HEK293 (cell line): ENCODE measurements at regions not wholly inside any gene's neighbourhood (a gene's known extent, or its start where the extent isn't known, plus 50 kb on each side); places are given as distances from the start of the nearest gene placed in this dataset.

Experiments
- CTCF ChIA-PET: fragments of 350-600 bp; formaldehyde crosslinking; extraction: SDS; loops from one replicate; lab custom pipeline; 2021; ENCODE audit warnings: antibody characterized with exemption; lab: Yijun Ruan, JAX
- POLR2A ChIA-PET: fragments of 300-600 bp; formaldehyde crosslinking; extraction: SDS; loops from one replicate; lab custom pipeline; 2020; ENCODE audit warnings: antibody characterized with exemption, inconsistent platforms; lab: Yijun Ruan, JAX
- H3K27ac ChIP-seq: fragments of 200-500 bp; sonication (Bioruptor generic); 2 replicates; pipeline ENCODE4 v1.5.1; 2014; ENCODE audit warnings: low read depth, low read length, control low read depth, inconsistent platforms; ENCODE audit errors: extremely low read depth
- H3K36me3 ChIP-seq, 2 experiments: fragments of 200-500 bp in 1 of 2; sonication (Bioruptor generic) in 1 of 2; 1 replicate in 1 of 2; 2 replicates in 1 of 2; pipeline ENCODE4 v1.5.1; 2014 to 2017; ENCODE audit warnings: inconsistent platforms in 2 of 2, low read length in 2 of 2; ENCODE audit not compliant: control insufficient read depth in 2 of 2, insufficient read depth in 1 of 2
- H3K4me1 ChIP-seq: fragments of 200-500 bp; sonication (Bioruptor generic); 2 replicates; pipeline ENCODE4 v1.5.1; 2014; ENCODE audit warnings: mild to moderate bottlenecking, low read length, inconsistent platforms; ENCODE audit not compliant: control insufficient read depth, insufficient read depth
- H3K4me3 ChIP-seq: 2 replicates; pipeline ENCODE4 v1.5.1; 2011; ENCODE audit warnings: low read depth, mild to moderate bottlenecking, control low read depth, low read length, moderate library complexity
- H3K9me3 ChIP-seq: fragments of 200-500 bp; sonication (Bioruptor generic); 2 replicates; pipeline ENCODE4 v1.5.1; 2014; ENCODE audit warnings: low read depth, low read length, inconsistent platforms; ENCODE audit not compliant: control insufficient read depth, insufficient read depth
- BCL11A ChIP-seq: fragments of 450-650 bp; formaldehyde crosslinking; IDR thresholded peaks from 2 replicates; pipeline ENCODE4 v1.5.1; 2016; ENCODE audit warnings: low read depth, missing biosample characterization, missing genetic modification characterization
- GLIS2 ChIP-seq: fragments of 450-650 bp; formaldehyde crosslinking; IDR thresholded peaks from 2 replicates; pipeline ENCODE4 v1.5.1; 2016; ENCODE audit warnings: missing biosample characterization, missing genetic modification characterization
- KLF10 ChIP-seq: fragments of 450-650 bp; IDR thresholded peaks from 2 replicates; pipeline ENCODE4 v1.5.1; 2018; ENCODE audit warnings: missing biosample characterization, mild to moderate bottlenecking, missing genetic modification characterization
- MYNN ChIP-seq: fragments of 450-650 bp; formaldehyde crosslinking; IDR thresholded peaks from 2 replicates; pipeline ENCODE4 v1.5.1; 2016; ENCODE audit warnings: missing biosample characterization, missing genetic modification characterization, borderline replicate concordance
- RBAK ChIP-seq: fragments of 450-650 bp; formaldehyde crosslinking; IDR thresholded peaks from 2 replicates; pipeline ENCODE4 v1.5.1; 2016; ENCODE audit warnings: missing biosample characterization, missing genetic modification characterization
- WT1 ChIP-seq: fragments of 450-650 bp; formaldehyde crosslinking; IDR thresholded peaks from 2 replicates; pipeline ENCODE4 v1.5.1; 2016; ENCODE audit warnings: missing biosample characterization, missing genetic modification characterization
- ZBTB48 ChIP-seq: fragments of 450-650 bp; formaldehyde crosslinking; IDR thresholded peaks from 2 replicates; pipeline ENCODE4 v1.5.1; 2016; ENCODE audit warnings: missing biosample characterization, missing genetic modification characterization
- ZFP41 ChIP-seq: fragments of 450-650 bp; formaldehyde crosslinking; IDR thresholded peaks from 2 replicates; pipeline ENCODE4 v1.5.1; 2016; ENCODE audit warnings: missing biosample characterization, missing genetic modification characterization, borderline replicate concordance
- ZNF138 ChIP-seq: fragments of 450-650 bp; formaldehyde crosslinking; IDR thresholded peaks from 2 replicates; pipeline ENCODE4 v1.5.1; 2016; ENCODE audit warnings: missing biosample characterization, missing genetic modification characterization, borderline replicate concordance
- ZNF2 ChIP-seq: fragments of 450-650 bp; formaldehyde crosslinking; IDR thresholded peaks from 2 replicates; pipeline ENCODE4 v1.5.1; 2016; ENCODE audit warnings: missing biosample characterization, missing genetic modification characterization
- ZNF221 ChIP-seq: fragments of 450-650 bp; formaldehyde crosslinking; IDR thresholded peaks from 2 replicates; pipeline ENCODE4 v1.5.1; 2017; ENCODE audit warnings: missing biosample characterization, missing genetic modification characterization, borderline replicate concordance
- ZNF366 ChIP-seq: fragments of 450-650 bp; formaldehyde crosslinking; conservative IDR thresholded peaks from 2 replicates; pipeline ENCODE4 v1.5.1; 2016; ENCODE audit warnings: missing biosample characterization, missing genetic modification characterization
- ZNF426 ChIP-seq: fragments of 450-650 bp; formaldehyde crosslinking; IDR thresholded peaks from 2 replicates; pipeline ENCODE4 v1.5.1; 2017; ENCODE audit warnings: missing biosample characterization, missing genetic modification characterization, mild to moderate bottlenecking, inconsistent platforms, moderate library complexity
- ZNF473 ChIP-seq: fragments of 450-650 bp; formaldehyde crosslinking; IDR thresholded peaks from 2 replicates; pipeline ENCODE4 v1.5.1; 2017; ENCODE audit warnings: missing biosample characterization, missing genetic modification characterization
- ZNF777 ChIP-seq: fragments of 450-650 bp; formaldehyde crosslinking; IDR thresholded peaks from 2 replicates; pipeline ENCODE4 v1.5.1; 2017; ENCODE audit warnings: missing biosample characterization, missing genetic modification characterization, borderline replicate concordance
- TF ChIP-seq, protein P1 (sequence below): fragments of 450-650 bp; formaldehyde crosslinking; IDR thresholded peaks from 2 replicates; pipeline ENCODE4 v1.5.1; 2016; ENCODE audit warnings: missing biosample characterization, missing genetic modification characterization, low read depth
- TF ChIP-seq, protein P2 (sequence below): fragments of 450-650 bp; formaldehyde crosslinking; IDR thresholded peaks from 2 replicates; pipeline ENCODE4 v1.5.1; 2016; ENCODE audit warnings: missing biosample characterization, missing genetic modification characterization
- TF ChIP-seq, protein P3 (sequence below): fragments of 450-650 bp; formaldehyde crosslinking; IDR thresholded peaks from 2 replicates; pipeline ENCODE4; 2016; ENCODE audit warnings: missing biosample characterization, missing genetic modification characterization
- TF ChIP-seq, protein P4 (sequence below): fragments of 450-650 bp; formaldehyde crosslinking; IDR thresholded peaks from 2 replicates; pipeline ENCODE4 v1.5.1; 2017; ENCODE audit warnings: missing biosample characterization, missing genetic modification characterization
- TF ChIP-seq, protein P5 (sequence below): fragments of 450-650 bp; formaldehyde crosslinking; IDR thresholded peaks from 2 replicates; pipeline ENCODE4 v1.5.0; 2017; ENCODE audit warnings: missing biosample characterization, missing genetic modification characterization, borderline replicate concordance

DNA sequence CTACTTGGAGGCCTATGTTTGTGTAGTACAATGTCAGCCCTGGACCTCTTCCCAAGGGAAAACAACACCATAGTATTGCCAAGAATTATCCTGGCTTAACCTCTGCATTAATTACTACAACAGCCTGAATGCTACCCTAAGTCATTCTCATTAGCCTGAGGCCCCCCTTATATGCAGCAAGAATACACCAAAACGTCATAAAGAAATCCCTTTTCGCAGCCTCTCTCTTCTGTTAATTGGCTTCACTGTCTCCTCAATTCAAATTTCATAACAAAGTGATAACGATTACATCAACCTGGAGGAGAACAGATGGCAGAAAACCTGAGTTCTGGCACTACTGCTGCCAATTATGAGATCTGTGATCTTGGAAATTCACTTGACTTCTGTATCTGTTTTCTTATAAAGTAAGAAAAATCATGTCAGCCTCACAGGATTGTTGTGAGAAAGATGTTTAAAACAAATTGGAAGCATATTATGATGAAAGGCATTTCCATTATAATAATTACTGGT lies 1663.1 kb downstream of the STIM2 start:
- POLR2A ChIA-PET = no interaction called here
- CTCF ChIA-PET = no interaction called here
- no peaks in the 10 kb centered on the region for H3K9me3 ChIP-seq

DNA sequence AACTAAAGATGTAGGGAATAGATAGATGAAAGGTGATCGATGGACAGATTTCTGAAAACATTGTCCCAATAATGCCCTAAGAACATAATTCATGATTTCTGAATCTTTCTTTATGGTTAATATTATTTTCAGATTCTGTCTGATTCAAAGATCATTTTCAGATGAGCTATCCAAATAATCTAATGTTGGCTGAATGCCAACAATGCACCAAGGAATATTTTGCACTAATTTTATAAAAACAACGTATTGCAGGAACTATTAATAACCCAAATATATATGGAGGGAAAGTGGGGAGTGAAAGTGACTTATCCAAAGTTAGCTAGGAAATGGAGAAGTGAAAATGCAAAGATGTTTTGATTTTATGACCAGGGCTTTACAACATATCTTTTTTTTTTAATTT lies 1675.5 kb downstream of the STIM2 start:
- no peak overlapping the region for H3K27ac ChIP-seq
- no peaks in the 10 kb centered on the region for H3K36me3 ChIP-seq
- POLR2A ChIA-PET = no interaction called here
- TF ChIP-seq ZNF138 (tag by site-specific recombination) (no peak), WT1 (tag by site-specific recombination) (no peak)
- TF ChIP-seq, all 188 proteins: peak for 0
- Histone ChIP-seq H3K9me3 (no peaks in the 10 kb centered on the region), H3K4me1 (no peaks in the 10 kb centered on the region), H3K4me3 (no peak overlapping the region)
- CTCF ChIA-PET = no interaction called here

More for the DNA sequence above, 1663.1 kb downstream of the STIM2 start:
- Histone ChIP-seq H3K4me1 (no peaks in the 10 kb centered on the region), H3K27ac (no peak overlapping the region), H3K4me3 (no peak overlapping the region), H3K36me3 (no peaks in the 10 kb centered on the region)
- TF ChIP-seq RBAK = no peak
- TF ChIP-seq BCL11A (tag by site-specific recombination) = no peak
- no peak for TF ChIP-seq ZNF366 (tag by site-specific recombination)
- TF ChIP-seq, protein P1, sequence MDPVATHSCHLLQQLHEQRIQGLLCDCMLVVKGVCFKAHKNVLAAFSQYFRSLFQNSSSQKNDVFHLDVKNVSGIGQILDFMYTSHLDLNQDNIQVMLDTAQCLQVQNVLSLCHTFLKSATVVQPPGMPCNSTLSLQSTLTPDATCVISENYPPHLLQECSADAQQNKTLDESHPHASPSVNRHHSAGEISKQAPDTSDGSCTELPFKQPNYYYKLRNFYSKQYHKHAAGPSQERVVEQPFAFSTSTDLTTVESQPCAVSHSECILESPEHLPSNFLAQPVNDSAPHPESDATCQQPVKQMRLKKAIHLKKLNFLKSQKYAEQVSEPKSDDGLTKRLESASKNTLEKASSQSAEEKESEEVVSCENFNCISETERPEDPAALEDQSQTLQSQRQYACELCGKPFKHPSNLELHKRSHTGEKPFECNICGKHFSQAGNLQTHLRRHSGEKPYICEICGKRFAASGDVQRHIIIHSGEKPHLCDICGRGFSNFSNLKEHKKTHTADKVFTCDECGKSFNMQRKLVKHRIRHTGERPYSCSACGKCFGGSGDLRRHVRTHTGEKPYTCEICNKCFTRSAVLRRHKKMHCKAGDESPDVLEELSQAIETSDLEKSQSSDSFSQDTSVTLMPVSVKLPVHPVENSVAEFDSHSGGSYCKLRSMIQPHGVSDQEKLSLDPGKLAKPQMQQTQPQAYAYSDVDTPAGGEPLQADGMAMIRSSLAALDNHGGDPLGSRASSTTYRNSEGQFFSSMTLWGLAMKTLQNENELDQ (tag by site-specific recombination) = no peak
- TF ChIP-seq, protein P2, sequence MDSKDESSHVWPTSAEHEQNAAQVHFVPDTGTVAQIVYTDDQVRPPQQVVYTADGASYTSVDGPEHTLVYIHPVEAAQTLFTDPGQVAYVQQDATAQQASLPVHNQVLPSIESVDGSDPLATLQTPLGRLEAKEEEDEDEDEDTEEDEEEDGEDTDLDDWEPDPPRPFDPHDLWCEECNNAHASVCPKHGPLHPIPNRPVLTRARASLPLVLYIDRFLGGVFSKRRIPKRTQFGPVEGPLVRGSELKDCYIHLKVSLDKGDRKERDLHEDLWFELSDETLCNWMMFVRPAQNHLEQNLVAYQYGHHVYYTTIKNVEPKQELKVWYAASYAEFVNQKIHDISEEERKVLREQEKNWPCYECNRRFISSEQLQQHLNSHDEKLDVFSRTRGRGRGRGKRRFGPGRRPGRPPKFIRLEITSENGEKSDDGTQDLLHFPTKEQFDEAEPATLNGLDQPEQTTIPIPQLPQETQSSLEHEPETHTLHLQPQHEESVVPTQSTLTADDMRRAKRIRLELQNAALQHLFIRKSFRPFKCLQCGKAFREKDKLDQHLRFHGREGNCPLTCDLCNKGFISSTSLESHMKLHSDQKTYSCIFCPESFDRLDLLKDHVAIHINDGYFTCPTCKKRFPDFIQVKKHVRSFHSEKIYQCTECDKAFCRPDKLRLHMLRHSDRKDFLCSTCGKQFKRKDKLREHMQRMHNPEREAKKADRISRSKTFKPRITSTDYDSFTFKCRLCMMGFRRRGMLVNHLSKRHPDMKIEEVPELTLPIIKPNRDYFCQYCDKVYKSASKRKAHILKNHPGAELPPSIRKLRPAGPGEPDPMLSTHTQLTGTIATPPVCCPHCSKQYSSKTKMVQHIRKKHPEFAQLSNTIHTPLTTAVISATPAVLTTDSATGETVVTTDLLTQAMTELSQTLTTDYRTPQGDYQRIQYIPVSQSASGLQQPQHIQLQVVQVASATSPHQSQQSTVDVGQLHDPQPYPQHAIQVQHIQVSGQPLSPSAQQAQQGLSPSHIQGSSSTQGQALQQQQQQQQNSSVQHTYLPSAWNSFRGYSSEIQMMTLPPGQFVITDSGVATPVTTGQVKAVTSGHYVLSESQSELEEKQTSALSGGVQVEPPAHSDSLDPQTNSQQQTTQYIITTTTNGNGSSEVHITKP (tag by site-specific recombination) = no peak
- no peak for TF ChIP-seq KLF10 (tag by site-specific recombination)
- no peak for TF ChIP-seq GLIS2 (tag by site-specific recombination)
- no peak for TF ChIP-seq ZNF777 (tag by site-specific recombination)
- TF ChIP-seq ZNF426 (tag by site-specific recombination) = no peak
- TF ChIP-seq ZNF2 (tag by site-specific recombination) = no peak

DNA sequence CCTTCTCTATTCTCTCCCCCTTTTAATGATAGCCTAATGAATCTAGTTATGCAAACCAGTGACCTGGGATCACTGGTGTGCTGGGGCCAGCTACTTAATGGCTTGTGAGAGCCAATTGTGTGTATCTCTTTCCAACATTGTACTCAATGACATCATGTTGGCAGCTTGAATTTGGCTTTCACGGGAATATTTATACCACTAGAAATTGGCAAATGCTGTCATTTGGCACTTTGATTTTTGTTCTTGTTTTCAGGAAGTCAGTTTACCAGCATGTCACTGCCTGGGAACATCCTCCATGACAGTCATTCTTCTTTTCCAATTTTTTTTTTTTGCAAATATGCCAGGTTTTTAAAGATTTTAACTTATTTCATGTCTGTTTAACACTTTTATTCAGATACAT lies 1685.3 kb downstream of the STIM2 start:
- ChIA-PET POLR2A (no interaction called here), CTCF (no interaction called here)
- H3K36me3 ChIP-seq = no peaks in the 10 kb centered on the region
- no peaks in the 10 kb centered on the region for H3K4me1 ChIP-seq
- no peak overlapping the region for H3K27ac ChIP-seq
- H3K9me3 ChIP-seq = no peaks in the 10 kb centered on the region
- no peak overlapping the region for H3K4me3 ChIP-seq
- TF ChIP-seq ZBTB48 (tag by site-specific recombination) (no peak), ZNF221 (tag by site-specific recombination) (no peak), ZFP41 (tag by site-specific recombination) (no peak), MYNN (tag by site-specific recombination) (no peak), ZNF473 (tag by site-specific recombination) (no peak)
- TF ChIP-seq, protein P3, sequence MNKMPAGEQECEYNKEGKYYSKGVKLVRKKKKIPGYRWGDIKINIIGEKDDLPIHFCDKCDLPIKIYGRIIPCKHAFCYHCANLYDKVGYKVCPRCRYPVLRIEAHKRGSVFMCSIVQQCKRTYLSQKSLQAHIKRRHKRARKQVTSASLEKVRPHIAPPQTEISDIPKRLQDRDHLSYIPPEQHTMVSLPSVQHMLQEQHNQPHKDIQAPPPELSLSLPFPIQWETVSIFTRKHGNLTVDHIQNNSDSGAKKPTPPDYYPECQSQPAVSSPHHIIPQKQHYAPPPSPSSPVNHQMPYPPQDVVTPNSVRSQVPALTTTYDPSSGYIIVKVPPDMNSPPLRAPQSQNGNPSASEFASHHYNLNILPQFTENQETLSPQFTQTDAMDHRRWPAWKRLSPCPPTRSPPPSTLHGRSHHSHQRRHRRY (tag by site-specific recombination) = no peak
- TF ChIP-seq, protein P4, sequence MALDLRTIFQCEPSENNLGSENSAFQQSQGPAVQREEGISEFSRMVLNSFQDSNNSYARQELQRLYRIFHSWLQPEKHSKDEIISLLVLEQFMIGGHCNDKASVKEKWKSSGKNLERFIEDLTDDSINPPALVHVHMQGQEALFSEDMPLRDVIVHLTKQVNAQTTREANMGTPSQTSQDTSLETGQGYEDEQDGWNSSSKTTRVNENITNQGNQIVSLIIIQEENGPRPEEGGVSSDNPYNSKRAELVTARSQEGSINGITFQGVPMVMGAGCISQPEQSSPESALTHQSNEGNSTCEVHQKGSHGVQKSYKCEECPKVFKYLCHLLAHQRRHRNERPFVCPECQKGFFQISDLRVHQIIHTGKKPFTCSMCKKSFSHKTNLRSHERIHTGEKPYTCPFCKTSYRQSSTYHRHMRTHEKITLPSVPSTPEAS (tag by site-specific recombination) = no peak
- TF ChIP-seq, protein P5, sequence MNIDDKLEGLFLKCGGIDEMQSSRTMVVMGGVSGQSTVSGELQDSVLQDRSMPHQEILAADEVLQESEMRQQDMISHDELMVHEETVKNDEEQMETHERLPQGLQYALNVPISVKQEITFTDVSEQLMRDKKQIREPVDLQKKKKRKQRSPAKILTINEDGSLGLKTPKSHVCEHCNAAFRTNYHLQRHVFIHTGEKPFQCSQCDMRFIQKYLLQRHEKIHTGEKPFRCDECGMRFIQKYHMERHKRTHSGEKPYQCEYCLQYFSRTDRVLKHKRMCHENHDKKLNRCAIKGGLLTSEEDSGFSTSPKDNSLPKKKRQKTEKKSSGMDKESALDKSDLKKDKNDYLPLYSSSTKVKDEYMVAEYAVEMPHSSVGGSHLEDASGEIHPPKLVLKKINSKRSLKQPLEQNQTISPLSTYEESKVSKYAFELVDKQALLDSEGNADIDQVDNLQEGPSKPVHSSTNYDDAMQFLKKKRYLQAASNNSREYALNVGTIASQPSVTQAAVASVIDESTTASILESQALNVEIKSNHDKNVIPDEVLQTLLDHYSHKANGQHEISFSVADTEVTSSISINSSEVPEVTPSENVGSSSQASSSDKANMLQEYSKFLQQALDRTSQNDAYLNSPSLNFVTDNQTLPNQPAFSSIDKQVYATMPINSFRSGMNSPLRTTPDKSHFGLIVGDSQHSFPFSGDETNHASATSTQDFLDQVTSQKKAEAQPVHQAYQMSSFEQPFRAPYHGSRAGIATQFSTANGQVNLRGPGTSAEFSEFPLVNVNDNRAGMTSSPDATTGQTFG (tag by site-specific recombination) = no peak
